ENCODE measurements at regions not wholly inside any gene's neighbourhood (a gene's known extent, or its start where the extent isn't known, plus 50 kb on each side); places are given as distances from the start of the nearest gene placed in this dataset.

GRCh38 chr4:1563241-1563640, 120.9 kb downstream of the FAM53A start:
- intact Hi-C loops (cut with micrococcal nuclease) = no loop called here
- H3K9me3 Mint-ChIP-seq = no peaks in the 10 kb centered on the region
- H3K4me3 Mint-ChIP-seq = no peak overlapping the region
- POLR2A ChIA-PET = no interaction called here
- no peak for DNase-seq
- peaks cover 2% of the 10 kb centered on the region for H3K4me1 Mint-ChIP-seq (ENCODE audit: low read depth)
- H3K27ac Mint-ChIP-seq = no peak overlapping the region
- no peaks in the 10 kb centered on the region for H3K36me3 Mint-ChIP-seq
- CTCF ChIA-PET = interaction anchor here (1.4 kb wide), 1 partner anchor 14 kb away, joined by 4 read pairs; no protein-coding TSS in a partner anchor
- peaks cover 7% of the 10 kb centered on the region for H3K27me3 Mint-ChIP-seq

GRCh38 chr4:1562771-1563170, 121.3 kb downstream of the FAM53A start:
- no peak for DNase-seq
- CTCF ChIA-PET = interaction anchor here (1.4 kb wide), 1 partner anchor 13 kb away, joined by 4 read pairs; no protein-coding TSS in a partner anchor
- H3K27me3 Mint-ChIP-seq = peaks cover 7% of the 10 kb centered on the region
- no peak overlapping the region for H3K27ac Mint-ChIP-seq
- H3K9me3 Mint-ChIP-seq = no peaks in the 10 kb centered on the region
- no peaks in the 10 kb centered on the region for H3K36me3 Mint-ChIP-seq
- H3K4me3 Mint-ChIP-seq = no peak overlapping the region
- POLR2A ChIA-PET = no interaction called here
- H3K4me1 Mint-ChIP-seq (ENCODE audit: low read depth) = peaks cover 2% of the 10 kb centered on the region
- intact Hi-C loops (cut with micrococcal nuclease) = no loop called here

GRCh38 chr4:1562371-1562770, 121.7 kb downstream of the FAM53A start:
- ChIA-PET CTCF (no interaction called here), POLR2A (no interaction called here)
- peaks cover 7% of the 10 kb centered on the region for H3K27me3 Mint-ChIP-seq
- no peaks in the 10 kb centered on the region for H3K9me3 Mint-ChIP-seq
- no peak overlapping the region for H3K4me3 Mint-ChIP-seq
- intact Hi-C loops (cut with micrococcal nuclease) = no loop called here
- H3K4me1 Mint-ChIP-seq (ENCODE audit: low read depth) = peaks cover 2% of the 10 kb centered on the region
- H3K27ac Mint-ChIP-seq = no peak overlapping the region
- no peaks in the 10 kb centered on the region for H3K36me3 Mint-ChIP-seq
- no peak for DNase-seq

GRCh38 chr4:1561286-1561990, 122.7 kb downstream of the FAM53A start:
- Mint-ChIP-seq H3K27ac (no peak overlapping the region), H3K36me3 (no peaks in the 10 kb centered on the region), H3K4me3 (no peak overlapping the region), H3K27me3 (peaks cover 12% of the 10 kb centered on the region), H3K9me3 (no peaks in the 10 kb centered on the region), H3K4me1 (ENCODE audit: low read depth) (peaks cover 2% of the 10 kb centered on the region)
- intact Hi-C loops (cut with micrococcal nuclease) = no loop called here
- CTCF ChIA-PET = no interaction called here
- POLR2A ChIA-PET = no interaction called here
- no peak for DNase-seq

- no peak overlapping the region for H3K27ac Mint-ChIP-seq
- no peaks in the 10 kb centered on the region for H3K9me3 Mint-ChIP-seq
- no peak for DNase-seq
- ChIA-PET POLR2A (no interaction called here), CTCF (no interaction called here)
- intact Hi-C loops (cut with micrococcal nuclease) = no loop called here
- no peak overlapping the region for H3K4me3 Mint-ChIP-seq
- H3K36me3 Mint-ChIP-seq = no peaks in the 10 kb centered on the region
- H3K27me3 Mint-ChIP-seq = peaks cover 11% of the 10 kb centered on the region
- no peaks in the 10 kb centered on the region for H3K4me1 Mint-ChIP-seq (ENCODE audit: low read depth)
Measured at GRCh38 chr4:1559896-1560650, 124.0 kb downstream of the FAM53A start.

DNA sequence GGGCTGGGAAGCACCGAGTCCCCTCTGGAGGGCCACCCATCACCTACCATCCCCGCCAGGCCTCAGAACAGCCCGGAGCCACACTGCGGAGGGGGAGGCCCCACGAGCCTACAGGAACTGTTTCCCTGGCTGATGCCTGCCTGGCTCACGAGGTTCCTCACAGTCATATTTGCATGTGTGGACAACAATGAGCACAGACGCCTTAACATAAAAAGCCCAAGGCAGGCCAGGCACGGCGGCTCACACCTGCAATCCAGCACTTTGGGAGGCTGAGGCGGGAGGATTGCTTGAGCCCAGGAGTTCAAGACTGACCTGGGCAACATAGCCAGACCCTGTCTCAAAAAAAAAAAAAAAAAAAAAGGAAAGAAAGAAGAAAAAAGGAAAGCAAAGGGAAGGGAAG, 125.9 kb downstream of the FAM53A start:
- intact Hi-C loops (cut with micrococcal nuclease) = no loop called here
- H3K9me3 Mint-ChIP-seq = no peaks in the 10 kb centered on the region
- CTCF ChIA-PET = no interaction called here
- peaks cover 11% of the 10 kb centered on the region for H3K27me3 Mint-ChIP-seq
- no peaks in the 10 kb centered on the region for H3K4me1 Mint-ChIP-seq (ENCODE audit: low read depth)
- POLR2A ChIA-PET = no interaction called here
- no peak overlapping the region for H3K4me3 Mint-ChIP-seq
- H3K27ac Mint-ChIP-seq = no peak overlapping the region
- H3K36me3 Mint-ChIP-seq = no peaks in the 10 kb centered on the region
- no peak for DNase-seq

GRCh38 chr4:1557221-1557597, 126.9 kb downstream of the FAM53A start:
- intact Hi-C loops (cut with micrococcal nuclease) = no loop called here
- ChIA-PET CTCF (interaction anchor here (1.0 kb wide), 1 partner anchor 9 kb away, joined by 3 read pairs; no protein-coding TSS in a partner anchor), POLR2A (no interaction called here)
- no peak for DNase-seq
- no peak overlapping the region for H3K4me3 Mint-ChIP-seq
- no peaks in the 10 kb centered on the region for H3K36me3 Mint-ChIP-seq
- H3K27ac Mint-ChIP-seq = no peak overlapping the region
- no peaks in the 10 kb centered on the region for H3K9me3 Mint-ChIP-seq
- H3K4me1 Mint-ChIP-seq (ENCODE audit: low read depth) = no peaks in the 10 kb centered on the region
- peaks cover 11% of the 10 kb centered on the region for H3K27me3 Mint-ChIP-seq

GRCh38 chr4:1556541-1557220, 127.4 kb downstream of the FAM53A start:
- no peak overlapping the region for H3K4me3 Mint-ChIP-seq
- H3K36me3 Mint-ChIP-seq = no peaks in the 10 kb centered on the region
- H3K27me3 Mint-ChIP-seq = peaks cover 11% of the 10 kb centered on the region
- intact Hi-C loops (cut with micrococcal nuclease) = no loop called here
- no peak for DNase-seq
- no peak overlapping the region for H3K27ac Mint-ChIP-seq
- ChIA-PET CTCF (interaction anchor here (1.0 kb wide), 1 partner anchor 9 kb away, joined by 3 read pairs; no protein-coding TSS in a partner anchor), POLR2A (no interaction called here)
- no peaks in the 10 kb centered on the region for H3K9me3 Mint-ChIP-seq
- no peaks in the 10 kb centered on the region for H3K4me1 Mint-ChIP-seq (ENCODE audit: low read depth)

DNA sequence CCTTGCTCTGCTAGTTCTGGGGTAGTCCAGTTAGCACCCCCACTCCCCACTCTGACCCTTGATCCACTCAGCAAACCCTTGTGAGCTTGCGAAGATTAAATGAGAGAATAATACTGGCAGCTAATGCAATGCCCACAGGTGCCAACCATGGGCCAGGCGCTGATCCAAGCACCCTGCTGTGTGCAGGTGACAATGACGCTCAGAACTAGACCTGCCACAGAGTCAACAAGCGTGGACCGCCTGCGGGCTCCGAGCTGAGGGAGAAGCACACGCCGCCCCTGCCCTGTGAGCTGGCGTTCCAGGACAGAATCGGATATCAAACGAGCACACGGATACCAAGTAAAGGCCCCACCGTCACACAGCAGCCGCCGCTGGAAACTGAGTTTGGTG, 129.2 kb downstream of the FAM53A start:
- ChIA-PET CTCF (no interaction called here), POLR2A (no interaction called here)
- Mint-ChIP-seq H3K36me3 (no peaks in the 10 kb centered on the region), H3K27ac (no peak overlapping the region), H3K27me3 (peaks cover 7% of the 10 kb centered on the region), H3K4me1 (ENCODE audit: low read depth) (no peaks in the 10 kb centered on the region), H3K9me3 (no peaks in the 10 kb centered on the region), H3K4me3 (no peak overlapping the region)
- intact Hi-C loops (cut with micrococcal nuclease) = no loop called here
- no peak for DNase-seq

DNA sequence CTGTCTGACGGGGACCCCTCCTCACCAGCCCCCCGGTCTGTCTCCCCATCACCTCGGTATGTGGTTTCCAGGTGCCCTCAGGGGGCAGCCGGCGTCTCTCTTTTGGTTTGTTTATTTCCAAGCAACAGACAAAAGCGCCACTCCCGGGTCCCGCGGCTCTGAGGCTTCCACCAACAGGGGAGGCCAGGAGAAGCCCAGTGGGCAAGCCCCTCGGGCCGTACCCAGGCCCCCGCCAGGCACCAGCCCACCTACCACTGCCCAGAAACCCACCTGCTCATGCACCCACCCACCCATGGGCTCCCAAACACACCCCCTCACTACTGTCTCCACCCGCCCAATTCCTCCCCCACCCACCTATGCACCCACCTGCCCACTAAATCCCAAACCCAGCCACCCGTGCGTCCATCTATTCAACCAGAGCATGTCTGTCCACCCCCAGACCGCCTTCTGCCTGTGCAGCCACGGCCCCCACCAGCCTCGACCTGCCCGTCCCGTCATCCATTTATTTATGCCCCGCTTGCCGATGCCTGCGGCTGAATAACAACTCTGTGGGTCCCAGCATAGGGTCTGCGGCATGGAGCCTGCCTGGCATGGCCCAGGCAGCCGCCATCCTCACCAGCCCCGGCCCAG, 129.8 kb downstream of the FAM53A start:
- DNase-seq = no peak
- intact Hi-C loops (cut with micrococcal nuclease) = no loop called here
- no peak overlapping the region for H3K4me3 Mint-ChIP-seq
- H3K36me3 Mint-ChIP-seq = no peaks in the 10 kb centered on the region
- peaks cover 7% of the 10 kb centered on the region for H3K27me3 Mint-ChIP-seq
- H3K27ac Mint-ChIP-seq = no peak overlapping the region
- H3K9me3 Mint-ChIP-seq = no peaks in the 10 kb centered on the region
- ChIA-PET POLR2A (no interaction called here), CTCF (no interaction called here)
- H3K4me1 Mint-ChIP-seq (ENCODE audit: low read depth) = no peaks in the 10 kb centered on the region

GRCh38 chr4:1553365-1553764, 130.7 kb downstream of the FAM53A start:
- peaks cover 11% of the 10 kb centered on the region for H3K27me3 Mint-ChIP-seq
- H3K4me1 Mint-ChIP-seq (ENCODE audit: low read depth) = peaks cover 6% of the 10 kb centered on the region
- H3K27ac Mint-ChIP-seq = no peak overlapping the region
- H3K36me3 Mint-ChIP-seq = no peaks in the 10 kb centered on the region
- POLR2A ChIA-PET = no interaction called here
- CTCF ChIA-PET = no interaction called here
- H3K9me3 Mint-ChIP-seq = no peaks in the 10 kb centered on the region
- no peak for DNase-seq
- H3K4me3 Mint-ChIP-seq = no peak overlapping the region
- intact Hi-C loops (cut with micrococcal nuclease) = no loop called here

- no peak overlapping the region for H3K4me3 Mint-ChIP-seq
- peaks cover 7% of the 10 kb centered on the region for H3K4me1 Mint-ChIP-seq (ENCODE audit: low read depth)
- peaks cover 13% of the 10 kb centered on the region for H3K27me3 Mint-ChIP-seq
- H3K27ac Mint-ChIP-seq = no peak overlapping the region
- intact Hi-C loops (cut with micrococcal nuclease) = no loop called here
- no peaks in the 10 kb centered on the region for H3K9me3 Mint-ChIP-seq
- no peak for DNase-seq
- H3K36me3 Mint-ChIP-seq = no peaks in the 10 kb centered on the region
- ChIA-PET POLR2A (no interaction called here), CTCF (no interaction called here)
Measured at GRCh38 chr4:1552451-1552850, 131.7 kb downstream of the FAM53A start.

Data from activated CD4-positive, alpha-beta memory T cell treated with anti-CD3 and anti-CD28 coated beads for 36 hours (primary cell).